ELF-1 (cell line): ENCODE measurements at regions not wholly inside any gene's neighbourhood (a gene's known extent, or its start where the extent isn't known, plus 50 kb on each side); places are given as distances from the start of the nearest gene placed in this dataset.
"Not testable (repeated sequence)": the region's sequence is repeated elsewhere in the genome, so short reads cannot be mapped to it uniquely, and the experiment has no call there.

Experiments
- DNase-seq: peaks from one replicate; pipeline ENCODE4 v3.0.0-alpha.2; 2016; ENCODE audit warnings: low read depth, low spot score

DNA sequence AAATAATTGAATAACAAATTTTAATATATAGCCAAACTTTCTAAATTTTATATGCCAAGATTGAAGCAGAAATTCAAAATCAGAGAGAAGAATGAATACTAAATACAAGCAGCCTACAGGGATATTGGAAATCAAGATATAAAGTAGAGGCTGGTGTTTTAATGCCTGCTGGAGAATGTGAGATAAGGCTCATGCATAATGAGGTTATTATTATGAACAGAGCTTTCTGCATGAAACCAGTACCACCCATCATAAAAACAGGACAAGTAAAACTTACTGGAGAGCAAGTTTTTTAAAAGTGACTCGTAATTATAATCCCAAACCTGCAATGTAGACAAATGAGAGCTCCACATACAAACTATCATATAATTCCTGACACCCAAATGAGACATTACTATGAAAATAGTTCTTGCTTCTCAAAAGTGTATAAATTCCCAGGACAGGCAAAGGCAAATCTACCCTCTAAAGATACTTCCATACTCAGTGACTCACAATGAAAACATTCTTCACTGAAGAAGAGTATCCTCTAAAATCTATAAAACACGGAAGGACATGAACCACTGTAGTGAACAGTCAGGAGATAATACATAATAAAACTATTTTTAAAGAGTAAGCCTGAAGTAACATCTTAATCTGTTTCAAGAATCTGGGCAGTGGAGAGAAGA is 532.0 kb upstream of the GRAMD2B start:
- DNase-seq = no peak

DNA sequence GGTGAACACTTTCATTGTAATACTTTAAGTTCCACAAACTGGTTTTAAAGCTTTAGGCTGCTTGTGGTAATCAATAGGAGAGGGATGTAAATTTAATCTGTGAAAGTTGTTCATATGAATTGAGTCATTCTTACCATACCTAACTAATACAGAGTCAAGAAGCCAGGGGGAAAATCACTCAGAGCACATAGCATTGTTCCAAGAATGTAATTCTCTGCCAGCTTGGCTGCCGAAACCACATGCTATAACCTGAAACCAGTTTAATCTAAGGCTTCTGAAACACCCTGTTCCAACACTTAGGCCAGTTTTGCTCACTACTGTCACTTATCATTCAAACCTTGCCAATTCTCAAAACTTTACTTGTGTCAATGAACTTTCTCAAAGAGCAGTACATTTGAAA is 528.8 kb upstream of the GRAMD2B start:
- no peak for DNase-seq

DNA sequence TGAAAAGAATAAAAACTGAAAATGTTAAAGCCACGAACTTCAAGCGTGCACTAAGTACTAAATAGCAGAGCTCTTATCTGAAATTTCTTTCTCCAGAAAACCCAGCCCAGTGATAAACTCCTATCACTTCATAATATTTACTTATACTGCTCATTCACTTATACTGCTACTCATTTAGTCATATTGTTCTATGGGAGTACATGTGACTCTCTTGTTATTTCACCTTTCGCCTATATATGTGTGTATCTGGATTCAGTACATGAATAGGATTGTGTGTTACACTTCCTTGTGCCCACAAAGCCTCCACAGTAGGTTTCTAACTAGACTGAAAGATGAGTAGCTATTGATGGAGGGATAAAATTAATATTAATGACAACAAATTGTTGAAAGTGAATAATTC is 526.8 kb upstream of the GRAMD2B start:
- no peak for DNase-seq

DNA sequence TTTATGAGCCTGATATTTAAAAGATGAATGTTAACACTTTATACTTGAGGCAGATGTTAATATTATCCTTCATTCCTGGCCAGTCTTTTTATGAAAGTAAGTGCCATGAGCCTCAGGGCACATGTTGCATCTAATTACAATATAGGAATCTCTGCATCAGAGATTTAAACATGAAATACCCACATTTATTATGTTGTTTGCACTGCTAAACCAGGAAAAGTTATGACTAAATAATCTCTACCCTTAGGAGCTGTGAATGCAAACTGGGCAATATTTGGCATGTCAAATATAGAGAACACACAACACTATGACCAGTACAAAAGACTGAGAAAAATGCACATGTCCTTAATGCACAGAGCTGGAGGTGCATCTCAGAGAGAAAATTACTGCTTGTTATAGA is 526.1 kb upstream of the GRAMD2B start:
- no peak for DNase-seq

DNA sequence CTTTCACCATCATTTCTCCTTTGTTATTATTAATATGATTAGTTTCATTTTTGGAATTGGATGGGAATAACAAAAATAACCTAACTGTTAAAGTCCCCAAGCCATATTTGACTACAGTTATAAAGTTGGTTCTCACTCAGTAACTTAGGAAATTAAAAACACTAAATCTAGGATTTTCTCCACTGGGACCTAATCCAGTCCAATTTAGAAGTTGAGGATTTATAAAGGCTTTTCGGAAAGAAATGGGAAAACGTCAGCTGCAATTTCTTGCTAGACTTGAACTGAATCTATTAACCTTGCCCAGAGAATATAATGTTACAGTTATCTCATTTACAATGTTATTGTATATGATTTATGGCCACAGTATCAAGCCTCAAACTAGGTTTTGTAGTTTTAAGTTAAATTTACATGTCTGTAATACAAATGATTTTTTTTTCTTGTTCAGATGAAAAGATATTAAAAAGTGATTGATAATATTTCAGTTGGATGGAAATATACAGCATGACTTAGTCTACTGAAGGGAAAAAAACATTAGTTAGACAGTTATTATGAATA is 524.3 kb upstream of the GRAMD2B start:
- no peak for DNase-seq

DNA sequence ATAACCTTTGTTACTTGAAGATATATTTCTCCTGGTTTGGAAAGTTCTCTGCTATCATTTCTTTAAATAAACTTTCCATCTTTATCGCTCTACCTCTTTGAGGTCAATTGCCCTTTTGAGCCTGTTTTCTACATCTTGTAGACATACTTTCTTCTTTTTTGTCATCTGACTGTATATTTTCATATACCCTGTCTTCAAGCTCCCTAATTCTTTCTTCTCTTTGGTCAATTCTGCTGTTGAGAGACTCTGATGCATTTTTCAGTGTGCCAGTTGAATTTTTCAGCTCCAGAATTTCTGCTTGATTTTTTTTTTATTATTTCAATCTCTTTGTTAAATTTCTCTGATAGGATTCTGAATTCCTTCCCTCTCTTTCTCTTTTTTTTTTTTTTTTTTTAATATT is 511.2 kb upstream of the GRAMD2B start:
- DNase-seq = no peak

DNA sequence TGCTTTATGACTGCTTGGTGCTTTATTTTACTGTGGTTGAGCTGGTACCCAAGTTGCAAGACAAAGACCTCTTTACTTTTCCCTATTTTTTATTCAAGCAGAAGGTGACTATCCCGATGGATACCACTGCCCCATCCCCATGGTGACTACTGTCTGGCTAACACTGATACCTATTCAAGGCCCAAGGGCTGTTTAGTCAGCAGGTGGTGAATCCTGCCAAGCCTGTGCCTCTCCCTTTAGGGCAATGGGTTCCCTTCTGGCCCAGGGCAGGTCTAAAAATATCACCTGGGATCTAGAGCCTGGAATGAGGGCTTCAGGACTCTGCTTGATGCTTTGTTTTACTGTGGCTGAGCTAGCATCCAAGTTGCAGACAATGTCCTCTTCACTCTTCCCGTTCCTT is 510.0 kb upstream of the GRAMD2B start:
- no peak for DNase-seq

DNA sequence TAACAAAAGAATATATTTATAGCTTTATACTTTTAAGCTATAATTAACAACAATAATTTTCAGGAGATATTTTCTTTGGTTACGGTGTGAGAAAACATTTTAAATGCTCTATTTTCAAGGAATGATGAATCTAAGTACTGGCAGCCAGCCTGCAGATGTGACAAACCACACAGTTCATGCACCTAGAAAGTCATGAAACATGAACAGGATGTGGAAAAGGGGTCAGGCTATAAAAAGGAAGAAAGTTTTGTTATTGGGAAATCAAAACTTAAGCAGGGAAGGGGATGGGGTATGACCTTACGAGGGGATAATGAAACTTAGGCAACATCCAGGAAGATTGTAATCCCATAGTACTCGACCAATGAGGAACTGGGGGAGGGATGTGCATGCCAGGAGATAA is 508.7 kb upstream of the GRAMD2B start:
- DNase-seq = no peak

DNA sequence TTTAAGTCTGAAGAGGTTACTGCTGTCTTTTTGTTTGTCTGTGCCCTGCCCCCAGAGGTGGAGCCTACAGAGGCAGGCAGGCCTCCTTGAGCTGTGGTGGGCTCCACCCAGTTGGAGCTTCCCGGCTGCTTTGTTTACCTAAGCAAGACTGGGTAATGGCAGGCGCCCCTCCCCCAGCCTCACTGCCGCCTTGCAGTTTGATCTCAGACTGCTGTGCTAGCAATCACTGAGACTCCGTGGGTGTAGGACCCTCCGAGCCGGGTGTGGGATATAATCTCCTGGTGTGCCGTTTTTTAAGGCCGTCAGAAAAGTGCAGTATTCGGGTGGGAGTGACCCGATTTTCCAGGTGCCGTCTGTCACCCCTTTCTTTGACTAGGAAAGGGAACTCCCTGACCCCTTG is 499.3 kb upstream of the GRAMD2B start:
- not testable (repeated sequence) for DNase-seq

DNA sequence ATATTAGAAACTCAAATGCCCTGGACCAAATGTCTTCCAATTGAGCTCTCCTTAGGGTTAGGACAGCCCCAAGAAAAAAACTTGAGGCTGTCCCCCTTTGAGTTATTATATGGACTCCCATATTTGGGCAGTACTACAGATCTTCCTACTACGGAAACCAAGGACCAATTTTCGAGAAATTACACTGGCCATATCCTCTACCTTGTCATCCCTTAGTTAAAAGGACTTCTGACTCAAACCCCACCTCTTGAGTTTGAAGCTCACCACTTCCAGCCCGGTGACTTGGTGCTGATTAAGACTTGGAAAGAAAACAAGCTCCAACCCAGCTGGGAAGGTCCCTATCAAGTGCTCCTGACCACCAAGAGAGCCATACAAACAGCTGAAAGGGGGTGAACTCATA is 497.0 kb upstream of the GRAMD2B start:
- DNase-seq = no peak

DNA sequence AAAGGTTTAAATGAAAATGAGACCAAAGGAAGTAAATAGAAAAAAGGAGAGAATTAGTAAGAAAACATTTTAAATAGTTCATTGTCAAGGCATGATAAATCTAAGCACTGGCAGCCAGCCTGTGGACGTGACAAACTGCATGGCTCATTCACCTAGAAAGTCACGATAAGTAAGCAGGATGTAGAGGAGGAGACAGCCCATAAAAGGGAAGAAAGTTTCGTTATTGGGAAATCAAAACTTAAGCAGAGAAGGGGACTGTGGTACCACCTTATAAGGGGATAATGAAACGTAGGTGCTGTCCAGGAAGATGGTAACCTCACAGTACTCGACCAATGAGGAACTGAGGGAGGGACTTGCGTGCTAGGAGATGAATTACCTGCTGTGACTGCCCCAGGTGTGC is 494.5 kb upstream of the GRAMD2B start:
- no peak for DNase-seq

DNA sequence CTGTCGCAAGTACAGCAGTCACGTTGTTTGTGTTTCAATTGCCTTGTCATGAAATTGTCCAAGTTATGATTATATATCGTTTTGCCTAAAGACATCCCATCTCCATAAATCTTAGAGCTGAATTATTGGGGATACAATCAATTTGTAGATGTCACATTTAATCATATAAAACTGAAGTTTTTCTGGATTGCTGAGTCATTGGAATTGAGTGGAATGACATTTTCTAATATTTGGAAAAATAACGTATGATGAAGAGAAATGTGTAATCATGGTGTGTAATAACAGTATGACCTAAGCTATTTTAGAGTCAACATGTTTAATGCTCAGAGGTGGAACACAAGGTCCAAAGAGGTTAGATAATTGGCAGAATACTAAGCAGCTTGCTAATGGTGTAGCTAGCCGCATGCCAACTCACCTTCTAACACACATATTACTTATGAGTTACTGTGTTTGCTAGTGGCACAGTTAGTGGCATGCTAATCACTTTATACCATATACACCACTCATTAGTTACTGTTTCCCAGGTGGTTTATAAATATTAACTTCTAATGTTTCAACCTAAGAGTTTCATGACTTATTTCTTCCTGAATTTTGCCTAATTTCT is 473.1 kb upstream of the GRAMD2B start:
- no peak for DNase-seq

DNA sequence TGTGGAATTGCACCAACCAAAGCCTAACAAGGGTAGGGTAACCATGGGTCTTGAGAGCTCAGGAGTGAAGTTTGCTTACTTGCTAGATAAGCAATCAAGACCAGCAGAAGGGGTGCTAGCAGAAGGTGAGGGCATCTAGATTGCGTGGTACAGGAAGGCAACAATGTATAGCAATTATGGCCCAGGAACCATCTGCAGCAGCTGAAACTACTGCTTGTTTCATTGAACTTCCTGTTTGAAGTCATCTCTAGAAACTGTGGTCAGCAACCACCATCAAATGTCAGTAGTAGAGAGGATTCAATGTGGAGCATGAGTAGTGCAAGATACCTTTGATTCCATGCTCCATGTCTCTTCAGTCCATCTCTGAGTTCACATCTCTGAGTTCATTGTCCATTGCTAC is 462.1 kb upstream of the GRAMD2B start:
- no peak for DNase-seq

DNA sequence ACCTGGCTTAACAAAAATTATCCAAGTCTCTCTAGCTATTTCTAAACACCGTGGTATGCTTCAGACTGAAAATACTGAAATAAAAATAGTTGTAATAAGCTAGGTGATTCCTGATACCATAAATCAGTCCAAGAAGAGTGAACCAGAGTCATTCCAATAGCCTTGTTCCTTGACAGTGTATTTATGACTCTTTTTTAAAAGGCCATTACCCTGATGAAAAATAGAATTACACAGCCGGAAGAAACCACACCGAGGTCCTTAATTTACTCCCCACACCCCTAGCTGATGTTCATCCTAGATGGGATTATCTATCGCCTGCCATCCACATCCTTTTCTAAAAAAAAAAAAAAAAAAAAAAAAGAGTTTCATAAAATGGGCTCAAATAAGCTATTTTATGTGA is 457.6 kb upstream of the GRAMD2B start:
- DNase-seq = no peak

DNA sequence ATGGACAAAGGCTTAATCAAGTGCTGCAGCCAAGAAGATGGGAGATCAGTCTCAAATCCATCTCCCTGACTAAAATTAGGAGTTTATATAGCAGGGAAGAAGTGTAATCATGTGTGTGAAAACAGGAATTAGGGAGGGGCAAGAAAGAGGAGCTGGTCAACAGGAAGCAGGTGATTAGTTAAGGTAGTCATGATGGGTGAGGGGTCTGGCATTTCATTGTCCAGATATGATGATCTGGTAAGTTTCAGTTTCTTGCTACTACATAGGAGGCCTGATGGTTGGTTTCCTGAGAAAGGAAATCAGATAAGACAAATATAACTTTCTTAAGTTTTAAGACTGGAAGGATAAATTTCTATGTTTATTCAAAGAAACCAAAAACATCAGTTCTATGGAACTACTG is 455.6 kb upstream of the GRAMD2B start:
- DNase-seq = no peak

DNA sequence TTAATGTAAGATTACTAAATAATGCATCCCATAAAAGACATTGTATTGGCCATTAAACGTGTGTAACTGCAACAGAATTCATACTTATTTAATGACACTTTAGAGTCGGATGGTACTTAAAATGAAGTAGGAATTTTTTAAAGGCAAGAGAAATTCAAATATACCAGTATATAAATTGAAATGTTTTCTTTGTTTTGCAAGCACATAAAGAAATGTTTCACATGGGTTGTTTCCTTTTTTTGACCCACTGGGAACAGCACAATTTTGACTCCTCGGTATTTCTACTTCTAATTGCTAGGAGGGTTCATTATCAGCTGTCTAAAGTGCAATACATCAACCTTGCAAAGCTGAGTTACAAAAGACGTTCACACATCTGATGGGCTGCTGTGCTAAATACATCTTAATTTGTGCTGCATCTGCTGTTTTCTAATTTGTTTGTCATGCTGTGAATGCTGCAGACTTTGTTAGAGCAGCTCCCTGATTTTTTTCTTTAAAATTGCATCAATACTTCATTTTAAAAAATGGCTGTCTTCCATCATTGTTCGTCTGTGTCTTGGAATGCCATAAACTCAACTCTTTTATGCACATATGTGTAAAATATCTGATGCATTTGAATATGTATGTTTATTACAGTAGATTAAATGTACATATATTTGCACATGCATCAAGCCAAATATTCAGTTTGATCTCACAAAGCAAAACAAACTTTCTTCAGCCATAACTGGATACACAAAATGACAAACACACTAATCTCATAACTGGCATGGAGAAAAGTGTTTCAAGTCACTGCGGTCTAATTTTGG is 454.0 kb upstream of the GRAMD2B start:
- DNase-seq = no peak

DNA sequence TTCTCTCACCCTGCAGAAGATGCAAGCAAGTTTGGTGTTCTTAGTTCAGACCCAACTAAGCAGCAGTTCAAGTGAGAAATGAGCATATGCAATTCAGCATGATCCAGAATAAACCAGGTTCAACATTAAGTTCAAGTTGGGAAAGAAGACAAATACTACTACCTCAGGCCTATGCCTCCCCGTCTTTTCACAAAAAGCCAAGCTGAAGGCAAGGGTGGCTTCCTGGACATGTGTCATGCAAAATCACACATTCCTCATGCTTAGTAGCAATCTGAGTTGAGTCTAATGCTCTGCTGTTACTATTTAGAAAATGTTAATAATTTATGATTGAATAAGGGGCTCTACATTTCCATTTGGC is 453.4 kb upstream of the GRAMD2B start:
- no peak for DNase-seq

DNA sequence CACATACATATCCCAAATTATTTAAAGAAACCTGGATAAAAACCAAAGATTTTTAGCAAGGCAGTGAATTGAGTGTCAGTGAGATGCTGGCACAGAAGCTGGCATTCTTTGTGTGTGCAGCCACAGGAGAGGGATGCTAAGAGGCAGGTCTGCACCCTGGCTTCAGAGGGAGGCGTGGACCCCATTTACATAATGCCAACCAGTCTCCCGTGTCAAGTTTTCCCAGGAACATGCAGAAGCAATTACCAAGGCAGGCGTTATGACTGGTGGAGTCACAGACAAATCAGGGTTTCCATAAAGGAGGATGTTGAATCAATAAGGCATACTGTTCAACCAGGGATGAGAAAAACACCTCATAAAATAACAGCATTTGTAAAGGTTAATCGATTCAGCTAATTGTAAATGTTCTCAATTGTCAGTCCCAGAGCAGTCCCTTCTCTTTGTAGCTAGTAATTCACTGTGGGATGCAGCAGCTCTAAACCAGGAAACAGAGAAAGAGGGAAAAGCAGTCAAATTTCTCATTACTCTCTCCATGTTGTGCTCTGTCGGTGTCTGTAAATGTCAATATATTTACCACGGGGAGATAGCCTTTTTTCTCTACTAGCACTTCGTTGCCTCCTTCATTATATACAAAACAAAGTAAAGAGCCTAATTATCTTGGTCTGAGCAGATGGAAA is 452.4 kb upstream of the GRAMD2B start:
- DNase-seq = no peak

DNA sequence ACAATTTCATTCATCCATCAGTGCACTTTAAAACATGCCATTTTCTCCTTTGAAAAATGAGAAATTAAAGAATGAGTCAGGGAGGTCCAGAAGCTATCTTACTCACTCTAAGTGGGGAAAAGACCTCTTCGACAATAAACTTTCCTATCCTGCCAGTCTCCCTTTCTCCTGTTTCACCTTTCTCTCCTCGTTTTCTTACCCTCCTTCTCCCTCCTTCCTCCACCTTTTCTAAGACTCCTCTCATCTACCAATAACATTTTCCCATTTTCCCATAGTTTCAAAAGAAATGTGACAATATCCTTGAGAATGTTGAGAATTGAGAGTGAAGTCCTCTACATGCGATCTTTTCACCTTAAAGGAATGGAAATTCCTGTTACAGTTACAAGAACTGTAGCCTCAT is 450.5 kb upstream of the GRAMD2B start:
- no peak for DNase-seq

DNA sequence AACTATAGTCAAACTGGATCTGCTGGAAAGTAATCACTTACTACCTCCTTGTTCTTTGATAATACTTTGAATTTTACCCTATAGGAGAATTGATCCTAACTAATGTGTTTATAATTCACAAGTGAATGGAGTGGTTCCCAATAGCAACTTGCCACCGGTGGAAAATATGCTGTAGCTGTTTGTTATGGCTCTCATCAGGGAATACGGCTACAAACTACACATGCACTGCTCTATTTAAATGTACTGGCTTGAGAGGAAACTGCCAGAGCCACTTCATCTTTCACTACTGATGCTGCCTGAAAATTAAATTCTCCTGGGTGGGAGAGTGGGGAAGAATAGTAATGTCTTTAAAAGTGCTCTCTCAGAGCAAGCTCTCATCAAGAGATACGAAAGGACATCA is 448.5 kb upstream of the GRAMD2B start:
- no peak for DNase-seq

DNA sequence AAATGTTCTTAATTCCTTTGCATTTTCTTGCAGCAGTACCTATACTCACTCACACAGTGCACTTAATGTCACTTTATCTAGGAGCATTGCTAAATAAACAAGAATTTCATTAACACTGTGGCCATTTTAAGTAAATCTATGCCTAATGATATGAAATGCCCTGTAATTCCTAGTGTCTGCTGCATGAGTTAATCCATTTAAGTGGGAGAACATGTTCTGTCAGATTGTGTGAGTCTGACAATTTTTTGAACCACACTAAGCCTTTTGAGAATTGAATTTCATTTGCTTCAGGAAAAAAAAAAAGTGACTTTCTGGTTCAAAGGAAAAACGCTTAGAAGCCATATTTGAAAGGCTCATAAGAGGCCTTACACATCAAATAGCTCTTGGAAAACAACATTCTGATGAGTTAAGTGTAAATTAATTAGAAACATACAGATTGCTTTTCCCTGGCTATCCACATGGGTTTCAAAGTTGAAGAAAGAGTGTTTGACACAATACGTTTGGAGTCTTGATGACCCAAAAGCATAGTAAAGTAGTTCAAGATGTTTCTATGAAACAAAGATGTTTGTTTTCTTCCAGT is 446.7 kb upstream of the GRAMD2B start:
- no peak for DNase-seq

DNA sequence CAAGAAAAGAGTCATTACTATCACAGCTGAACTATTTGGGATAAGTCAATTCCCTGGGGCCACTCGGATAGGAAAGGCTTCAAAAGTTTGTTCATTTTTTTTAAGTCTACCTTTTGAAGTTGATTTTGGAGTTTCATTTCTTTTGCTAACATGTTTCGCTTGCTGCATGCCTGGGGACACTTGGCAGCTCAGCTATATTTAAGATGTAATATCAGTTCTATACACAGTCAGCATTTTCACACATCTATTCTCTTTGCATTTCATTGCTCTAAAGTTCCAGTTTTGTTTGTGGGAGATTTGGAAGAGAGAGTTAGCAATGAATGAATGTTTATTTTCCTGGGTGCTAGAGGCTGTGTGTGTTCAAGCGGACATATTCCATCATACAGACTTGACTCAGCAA is 445.2 kb upstream of the GRAMD2B start:
- DNase-seq = no peak
